Fibroblast of skin of left biceps (primary cell): ENCODE measurements at regions not wholly inside any gene's neighbourhood (a gene's known extent, or its start where the extent isn't known, plus 50 kb on each side); places are given as distances from the start of the nearest gene placed in this dataset.

Experiments used
- DNase-seq, 2 experiments: peaks; one replicate each; pipeline ENCODE4 v3.0.0-alpha.2; 2013; ENCODE audit warnings: low read depth in 2 of 2

DNA sequence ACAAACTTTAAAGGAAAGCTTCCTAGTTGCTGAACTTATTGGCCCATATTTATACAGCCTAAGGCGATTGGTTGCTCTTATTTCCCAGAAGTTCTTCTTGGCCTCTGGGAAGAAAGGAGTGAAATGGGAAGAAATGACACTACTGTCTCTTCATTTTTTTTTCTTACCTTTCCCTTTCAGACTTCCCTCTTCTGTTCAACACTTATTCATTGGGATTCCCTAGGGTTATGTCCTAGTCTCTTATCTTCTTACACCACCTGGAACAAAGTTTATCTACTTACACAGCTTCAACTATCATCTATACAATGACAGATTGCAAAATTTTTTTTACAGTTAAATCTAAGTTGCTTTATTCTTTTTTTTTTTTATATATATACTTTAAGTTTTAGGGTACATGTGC is 68.0 kb downstream of the SNX12 start:
- no peak for DNase-seq

DNA sequence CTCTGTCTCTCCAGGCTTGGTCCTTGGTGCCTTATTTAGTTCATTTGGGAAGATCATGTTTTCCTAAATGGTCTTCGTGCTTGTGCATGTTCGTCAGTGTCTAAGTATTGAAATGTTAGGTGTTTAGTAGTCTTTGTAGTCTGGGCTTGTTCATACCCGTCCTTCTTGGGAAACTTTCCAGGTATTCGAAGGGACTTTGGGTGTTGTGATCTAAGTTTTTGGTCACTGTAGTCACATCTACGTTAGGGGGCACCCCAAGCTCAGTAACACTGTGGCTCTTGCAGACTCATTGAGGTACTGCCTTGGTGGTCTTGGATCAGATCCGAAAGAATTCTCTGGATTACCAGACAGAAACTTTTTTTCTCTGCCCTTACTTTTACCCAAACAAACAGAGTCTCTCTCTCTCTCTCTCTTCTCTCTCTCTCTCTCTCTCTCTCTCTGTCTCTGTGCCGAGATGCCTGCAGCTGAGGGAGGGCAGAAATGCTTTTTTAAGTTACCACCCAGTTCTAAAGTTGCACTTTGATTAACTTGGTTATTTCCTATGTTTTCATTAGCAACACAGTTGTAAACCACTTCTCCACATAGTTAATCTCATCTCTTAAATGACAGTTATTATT is 67.6 kb upstream of the SLC7A3 start:
- DNase-seq: peak; percentile 17 to 21

DNA sequence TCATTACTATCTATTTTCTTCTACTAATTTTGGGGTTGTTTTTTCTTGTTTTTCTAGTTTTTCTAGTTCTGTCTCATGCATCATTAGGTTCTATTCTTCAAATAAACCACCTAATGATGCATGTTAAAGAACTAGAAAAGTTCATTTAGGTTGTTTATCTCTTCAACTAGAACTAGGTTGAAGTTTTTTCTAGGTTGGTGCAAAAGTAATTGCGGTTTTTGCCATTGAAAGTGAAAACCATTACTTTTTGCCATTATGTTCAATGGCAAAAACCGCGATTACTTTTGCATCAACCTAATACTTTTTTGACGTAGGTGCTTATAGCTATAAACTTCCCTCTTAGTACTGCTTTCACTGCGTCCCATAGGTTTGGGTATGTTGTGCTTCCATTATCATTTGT is 64.4 kb upstream of the SLC7A3 start:
- no peak for DNase-seq

DNA sequence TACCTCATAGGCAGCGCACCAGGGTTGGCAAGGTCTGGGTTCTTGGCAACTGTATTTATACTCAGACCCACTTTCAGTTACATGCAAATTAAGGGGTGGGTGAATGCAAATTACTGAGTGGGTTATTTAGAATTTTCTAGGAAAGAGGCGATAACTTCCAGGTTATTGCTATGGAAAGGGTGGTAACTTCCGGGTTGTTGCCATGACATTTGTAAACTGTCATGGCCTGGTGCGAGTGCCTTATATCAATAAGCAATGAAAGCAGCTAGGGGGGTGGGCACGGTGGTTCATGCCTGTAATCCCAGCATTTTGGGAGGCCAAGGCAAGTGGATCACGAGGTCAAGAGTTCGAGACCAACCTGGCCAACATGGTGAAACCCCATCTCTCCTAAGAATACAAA is 57.5 kb upstream of the SLC7A3 start:
- no peak for DNase-seq
